Left renal pelvis (tissue), 4 donors: ENCODE measurements at regions not wholly inside any gene's neighbourhood (a gene's known extent, or its start where the extent isn't known, plus 50 kb on each side); places are given as distances from the start of the nearest gene placed in this dataset.

Experiments used
- DNase-seq, 4 donors: peaks; one replicate each; pipeline ENCODE4 v3.0.0-alpha.2; 2013; ENCODE audit warnings: low read depth in 4 of 4, low spot score in 3 of 4

- DNase-seq = no peak
Observed at GRCh38 chr3:102078401-102078800, 229.1 kb downstream of the NFKBIZ start.

DNA sequence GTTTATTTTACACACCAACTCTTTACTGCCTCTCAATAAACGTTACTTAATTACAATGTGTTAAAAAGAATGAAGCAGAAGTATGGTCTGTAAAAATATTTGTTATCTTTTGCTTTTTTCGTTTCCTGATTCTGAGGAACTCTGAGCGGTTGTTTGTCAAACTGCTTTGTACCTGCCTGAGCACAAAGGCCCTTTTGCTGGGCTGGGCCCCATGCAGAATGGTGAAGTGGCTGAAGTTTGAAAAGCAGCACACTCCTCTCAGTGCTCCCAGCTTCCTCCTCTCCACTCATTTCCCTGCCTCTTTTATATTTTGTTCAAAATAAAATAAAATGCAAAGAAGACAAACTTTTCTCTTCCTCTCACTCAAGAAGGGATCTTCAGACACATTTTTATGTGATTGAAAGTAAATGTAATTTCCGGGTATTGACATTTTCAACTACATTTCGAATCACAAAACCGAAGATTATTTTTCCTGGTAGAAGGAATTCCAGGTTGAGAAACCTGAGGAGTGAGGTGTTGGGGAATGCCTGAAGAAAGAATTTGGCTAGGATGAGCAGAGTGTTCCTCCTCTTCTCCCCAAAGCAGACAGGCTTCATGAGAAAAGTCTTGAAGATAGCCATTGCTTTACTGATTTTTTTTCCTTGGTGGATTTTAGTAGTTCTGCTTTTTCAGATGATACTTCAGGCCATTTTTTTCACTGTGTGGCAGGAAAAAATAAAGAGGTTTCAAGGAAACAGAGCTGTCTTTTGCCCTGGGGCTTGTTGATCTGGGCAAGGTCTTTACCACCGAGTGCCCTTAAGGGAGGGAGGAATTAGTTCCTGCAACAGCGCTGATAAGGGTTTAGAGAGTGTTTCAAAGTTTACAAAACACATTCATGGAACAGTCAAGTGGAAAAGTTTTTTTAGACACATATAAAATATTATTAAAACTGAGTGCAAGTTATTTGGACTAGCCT is 229.8 kb downstream of the NFKBIZ start:
- DNase-seq = no peak

GRCh38 chr3:102079809-102080197 is 230.5 kb downstream of the NFKBIZ start:
- DNase-seq = no peak

- DNase-seq = no peak
Observed at GRCh38 chr3:102081572-102082289, 232.4 kb downstream of the NFKBIZ start.

GRCh38 chr3:102083473-102083872 is 234.2 kb downstream of the NFKBIZ start:
- DNase-seq = no peak

- DNase-seq = no peak
Observed at GRCh38 chr3:102084006-102084405, 234.7 kb downstream of the NFKBIZ start.

DNA sequence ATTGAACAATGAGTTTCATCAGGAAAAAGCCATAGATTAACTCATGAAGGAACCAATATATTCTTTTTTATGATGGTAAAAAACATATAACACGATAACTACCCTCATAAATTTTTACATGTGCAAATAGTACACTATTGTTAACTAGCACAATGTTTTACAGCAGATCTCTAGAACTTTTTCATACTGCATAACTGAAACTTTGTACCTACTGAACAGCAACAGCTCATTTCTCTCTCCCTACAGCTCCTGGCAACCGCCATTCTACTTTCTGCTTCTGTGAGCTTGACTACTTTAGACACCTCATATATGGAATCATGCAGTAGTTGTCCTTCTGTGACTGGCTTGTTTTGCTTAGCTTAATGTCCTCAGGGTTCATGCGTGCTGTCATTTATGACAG is 235.4 kb downstream of the NFKBIZ start:
- DNase-seq = no peak

GRCh38 chr3:102085431-102086176 is 236.3 kb downstream of the NFKBIZ start:
- DNase-seq = no peak

DNA sequence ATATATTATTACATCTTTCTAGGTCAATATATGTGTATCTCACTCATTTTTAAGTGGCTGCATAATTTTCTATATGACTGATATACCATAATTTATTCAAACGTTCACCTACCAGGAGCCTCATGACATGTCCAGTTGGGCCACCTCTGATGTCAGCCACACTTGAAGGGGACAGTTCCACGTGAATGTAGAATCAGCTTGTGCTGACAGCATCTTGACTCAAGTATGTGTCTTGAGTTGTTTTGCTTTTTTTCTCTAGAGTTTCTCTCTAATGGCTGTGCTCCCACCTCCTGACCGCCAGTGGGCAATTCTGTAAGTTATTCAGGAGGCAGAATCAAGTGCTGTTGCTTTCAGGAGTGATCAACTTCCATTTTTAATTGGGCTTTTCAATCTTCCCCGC is 237.9 kb downstream of the NFKBIZ start:
- no peak for DNase-seq

- no peak for DNase-seq
Observed at GRCh38 chr3:102089239-102089638, 239.9 kb downstream of the NFKBIZ start.

- no peak for DNase-seq
Observed at GRCh38 chr3:102089904-102090720, 240.8 kb downstream of the NFKBIZ start.

- no peak for DNase-seq
Observed at GRCh38 chr3:102090721-102091045, 241.4 kb downstream of the NFKBIZ start.

DNA sequence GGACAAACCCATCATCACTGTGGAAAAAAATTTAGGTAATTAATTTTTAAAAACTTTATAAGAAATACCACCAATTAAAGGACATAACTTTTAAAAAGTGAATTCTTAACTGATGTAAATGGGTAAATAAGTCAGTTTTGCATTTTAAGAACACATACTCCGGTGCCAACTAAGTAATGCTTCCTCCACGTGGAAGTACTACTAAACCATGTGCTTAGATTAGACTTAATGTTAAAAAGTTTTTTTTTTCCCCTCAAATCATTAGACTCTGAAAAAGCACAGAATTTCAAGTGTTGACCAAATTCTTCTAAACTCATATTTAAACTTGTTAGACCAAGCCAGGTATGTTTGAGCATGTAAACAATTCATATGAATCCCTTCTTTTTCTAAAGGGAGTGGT is 242.0 kb downstream of the NFKBIZ start:
- no peak for DNase-seq

- no peak for DNase-seq
Observed at GRCh38 chr3:102092617-102093466, 243.5 kb downstream of the NFKBIZ start.

- no peak for DNase-seq
Observed at GRCh38 chr3:102094506-102094905, 245.2 kb downstream of the NFKBIZ start.

GRCh38 chr3:102095383-102095782 is 246.1 kb downstream of the NFKBIZ start:
- DNase-seq = no peak

DNA sequence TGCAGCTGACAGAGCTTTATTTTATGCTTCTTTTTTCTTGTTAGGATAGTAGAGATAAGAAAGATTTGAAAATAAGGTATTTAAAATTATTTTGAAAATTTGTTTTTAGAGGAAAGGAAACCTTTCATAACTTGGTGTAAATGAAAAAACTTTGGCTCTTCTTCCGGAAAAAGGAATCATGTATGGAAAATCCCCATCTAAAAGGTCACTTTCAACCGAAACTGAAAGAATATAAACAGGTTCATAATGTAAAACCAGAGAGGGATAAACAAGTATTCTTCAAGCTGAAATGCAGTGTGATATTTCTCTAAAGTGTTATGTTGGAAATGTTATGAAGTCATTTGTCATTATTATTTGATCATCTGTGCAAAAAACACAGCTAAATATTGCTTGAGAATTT is 246.8 kb downstream of the NFKBIZ start:
- no peak for DNase-seq

- DNase-seq = no peak
Observed at GRCh38 chr3:102098130-102098885, 249.0 kb downstream of the NFKBIZ start.

DNA sequence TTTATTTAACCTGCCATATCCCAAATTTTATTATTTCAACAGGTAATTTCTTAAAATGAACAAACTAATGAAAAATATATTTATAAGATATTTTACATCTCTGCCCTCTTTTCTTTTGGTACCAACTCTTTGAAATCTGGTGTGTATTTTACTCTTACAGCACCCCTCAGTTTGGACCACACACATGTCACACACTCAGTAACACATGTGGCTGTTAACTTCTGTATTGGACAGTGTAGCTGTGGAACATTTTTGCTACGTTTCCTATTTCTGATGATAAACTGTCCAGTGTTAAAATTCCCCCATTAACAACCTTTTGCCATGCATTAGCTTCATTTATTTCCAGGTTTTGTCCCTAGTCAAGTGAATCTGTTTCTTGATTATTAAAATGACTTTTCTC is 250.6 kb downstream of the NFKBIZ start:
- no peak for DNase-seq
